DOHH2 (cell line): ENCODE measurements at regions not wholly inside any gene's neighbourhood (a gene's known extent, or its start where the extent isn't known, plus 50 kb on each side); places are given as distances from the start of the nearest gene placed in this dataset.

Source experiments
- H3F3A ChIP-seq: fragments of 200-600 bp; sonication (generic), shearing (Covaris generic); 2 replicates; pipeline ENCODE4 v1.6.0; 2016; ENCODE audit warnings: antibody characterized with exemption, mild to moderate bottlenecking; ENCODE audit not compliant: control insufficient read depth, insufficient read depth
- H3K27ac ChIP-seq: fragments of 200-600 bp; sonication (generic); 2 replicates; pipeline ENCODE4 v1.5.1; 2014; ENCODE audit warnings: low read depth, mild to moderate bottlenecking, low read length, moderate library complexity
- H3K27me3 ChIP-seq: fragments of 200-600 bp; sonication (generic); 2 replicates; pipeline ENCODE4 v1.6.1; 2014; ENCODE audit warnings: mild to moderate bottlenecking, low read length, mixed read lengths; ENCODE audit not compliant: control insufficient read depth
- H3K36me3 ChIP-seq: fragments of 200-600 bp; sonication (generic); 2 replicates; pipeline ENCODE4 v1.6.1; 2014; ENCODE audit warnings: mild to moderate bottlenecking, low read length, moderate library complexity, mixed read lengths; ENCODE audit not compliant: control insufficient read depth
- H3K4me1 ChIP-seq: fragments of 200-600 bp; sonication (generic); 2 replicates; pipeline ENCODE4 v1.6.1; 2014; ENCODE audit warnings: mild to moderate bottlenecking, low read length, mixed read lengths; ENCODE audit not compliant: control insufficient read depth
- H3K4me2 ChIP-seq: fragments of 200-600 bp; sonication (generic); 2 replicates; pipeline ENCODE4 v1.6.0; 2014; ENCODE audit warnings: mild to moderate bottlenecking, low read length, moderate library complexity
- H3K4me3 ChIP-seq: fragments of 200-600 bp; sonication (generic); 2 replicates; pipeline ENCODE4 v1.5.1; 2014; ENCODE audit warnings: mild to moderate bottlenecking, low read length, mixed read lengths
- H3K79me2 ChIP-seq: fragments of 200-600 bp; sonication (generic); 2 replicates; pipeline ENCODE4 v1.6.1; 2014; ENCODE audit warnings: mild to moderate bottlenecking, low read length, mixed read lengths; ENCODE audit not compliant: control insufficient read depth
- H3K9me2 ChIP-seq: fragments of 200-600 bp; sonication (generic); replicated peaks from 2 replicates; pipeline ENCODE4 v1.6.1; 2014; ENCODE audit warnings: mild to moderate bottlenecking, low read length, mixed read lengths; ENCODE audit not compliant: control insufficient read depth
- H3K9me3 ChIP-seq: fragments of 200-600 bp; sonication (generic); 2 replicates; pipeline ENCODE4 v1.6.1; 2014; ENCODE audit warnings: antibody characterized with exemption, low read length, mixed read lengths; ENCODE audit not compliant: control insufficient read depth, insufficient read depth
- H4K20me1 ChIP-seq: fragments of 200-600 bp; sonication (generic); 2 replicates; pipeline ENCODE4 v1.6.0; 2014; ENCODE audit warnings: low read depth, mild to moderate bottlenecking, antibody characterized with exemption, low read length, moderate library complexity; ENCODE audit not compliant: control insufficient read depth, insufficient read depth
- EZH2phosphoT487 ChIP-seq: fragments of 200-600 bp; sonication (generic); IDR thresholded peaks from 2 replicates; pipeline ENCODE4 v1.6.1; 2017; ENCODE audit warnings: borderline replicate concordance, mild to moderate bottlenecking, antibody characterized with exemption, low read length, moderate library complexity, mixed read lengths
- TF ChIP-seq, protein P1 (sequence below): fragments of 200-600 bp; sonication (generic); IDR thresholded peaks from one replicate; pipeline ENCODE4 v1.5.1; 2014; ENCODE audit warnings: antibody characterized with exemption, mild to moderate bottlenecking, low read depth, low read length; ENCODE audit not compliant: poor library complexity, severe bottlenecking

DNA sequence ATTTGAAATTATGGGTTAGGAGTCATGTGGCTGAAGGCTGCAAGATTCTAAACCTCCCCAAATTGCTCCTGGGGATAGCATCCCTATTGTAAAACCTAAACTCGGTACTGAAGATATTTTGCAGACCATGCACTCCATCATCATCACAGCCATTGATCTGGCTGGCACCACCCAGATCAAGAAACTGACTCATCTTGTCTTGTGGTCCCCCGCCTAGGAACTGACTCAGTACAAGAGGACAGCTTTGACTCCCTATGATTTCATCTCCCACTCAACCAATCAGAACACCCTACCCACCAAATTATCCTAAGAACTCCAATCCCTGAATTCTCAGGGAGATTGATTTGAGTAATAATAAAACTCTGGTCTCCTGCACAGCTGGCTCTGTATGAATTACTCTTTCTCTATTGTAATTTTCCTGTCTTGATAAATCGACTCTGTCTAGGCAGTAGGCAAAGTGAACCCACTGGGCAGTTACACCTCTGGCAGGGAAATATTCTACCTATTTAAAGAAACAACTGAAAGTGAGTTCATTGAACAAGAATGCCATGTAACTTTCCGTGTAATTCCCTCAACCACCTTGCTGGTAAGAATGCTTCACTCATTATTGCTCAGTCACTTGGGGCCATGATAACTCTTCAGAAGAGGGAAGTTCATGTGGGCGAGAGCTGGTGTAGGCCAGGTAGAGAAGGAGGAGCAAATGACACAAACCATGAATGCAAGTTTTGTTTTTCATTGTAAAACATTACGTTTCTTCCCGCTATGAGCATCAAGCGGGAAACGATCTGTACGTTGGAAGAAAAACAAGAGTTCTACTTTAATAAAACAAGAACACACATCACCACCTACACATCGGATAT lies 602.9 kb upstream of the ARID1B start:
- H3K4me1 ChIP-seq, result no peaks in the 10 kb centered on the region
- H3K36me3 ChIP-seq, result no peaks in the 10 kb centered on the region
- H3K79me2 ChIP-seq, result no peaks in the 10 kb centered on the region
- TF ChIP-seq, protein P1, sequence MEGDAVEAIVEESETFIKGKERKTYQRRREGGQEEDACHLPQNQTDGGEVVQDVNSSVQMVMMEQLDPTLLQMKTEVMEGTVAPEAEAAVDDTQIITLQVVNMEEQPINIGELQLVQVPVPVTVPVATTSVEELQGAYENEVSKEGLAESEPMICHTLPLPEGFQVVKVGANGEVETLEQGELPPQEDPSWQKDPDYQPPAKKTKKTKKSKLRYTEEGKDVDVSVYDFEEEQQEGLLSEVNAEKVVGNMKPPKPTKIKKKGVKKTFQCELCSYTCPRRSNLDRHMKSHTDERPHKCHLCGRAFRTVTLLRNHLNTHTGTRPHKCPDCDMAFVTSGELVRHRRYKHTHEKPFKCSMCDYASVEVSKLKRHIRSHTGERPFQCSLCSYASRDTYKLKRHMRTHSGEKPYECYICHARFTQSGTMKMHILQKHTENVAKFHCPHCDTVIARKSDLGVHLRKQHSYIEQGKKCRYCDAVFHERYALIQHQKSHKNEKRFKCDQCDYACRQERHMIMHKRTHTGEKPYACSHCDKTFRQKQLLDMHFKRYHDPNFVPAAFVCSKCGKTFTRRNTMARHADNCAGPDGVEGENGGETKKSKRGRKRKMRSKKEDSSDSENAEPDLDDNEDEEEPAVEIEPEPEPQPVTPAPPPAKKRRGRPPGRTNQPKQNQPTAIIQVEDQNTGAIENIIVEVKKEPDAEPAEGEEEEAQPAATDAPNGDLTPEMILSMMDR, result no peak
- TF ChIP-seq EZH2phosphoT487, result no peak
- no peaks in the 10 kb centered on the region for H3K9me3 ChIP-seq
- H3K27me3 ChIP-seq, result no peaks in the 10 kb centered on the region
- no peak overlapping the region for H3K27ac ChIP-seq
- no peaks in the 10 kb centered on the region for H3F3A ChIP-seq
- no peaks in the 10 kb centered on the region for H3K9me2 ChIP-seq
- no peak overlapping the region for H3K4me2 ChIP-seq
- no peaks in the 10 kb centered on the region for H4K20me1 ChIP-seq
- no peak overlapping the region for H3K4me3 ChIP-seq

DNA sequence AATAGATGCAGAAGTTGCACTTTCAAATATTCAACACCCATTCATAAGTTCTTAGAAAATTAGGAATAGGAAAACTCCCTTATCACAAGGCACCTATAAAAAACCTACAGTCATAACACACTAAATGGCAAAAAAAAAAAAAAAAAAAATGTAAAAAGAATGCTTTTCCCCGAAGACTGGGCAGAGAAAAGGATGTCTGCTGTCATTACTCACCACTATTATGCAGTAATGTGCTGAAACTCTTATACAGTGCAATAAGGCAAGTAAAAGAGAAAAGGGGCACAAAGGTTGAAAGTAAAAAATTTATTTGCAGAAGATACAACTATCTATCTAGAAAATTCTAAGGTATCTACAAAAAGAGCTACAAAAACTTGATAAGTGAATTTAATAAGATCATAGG lies 607.8 kb upstream of the ARID1B start:
- Histone ChIP-seq H4K20me1 (no peaks in the 10 kb centered on the region), H3K9me3 (no peaks in the 10 kb centered on the region), H3K27ac (no peak overlapping the region), H3K4me1 (no peaks in the 10 kb centered on the region), H3K79me2 (no peaks in the 10 kb centered on the region), H3F3A (no peaks in the 10 kb centered on the region), H3K36me3 (no peaks in the 10 kb centered on the region), H3K9me2 (no peaks in the 10 kb centered on the region), H3K4me2 (no peak overlapping the region), H3K27me3 (no peaks in the 10 kb centered on the region), H3K4me3 (no peak overlapping the region)
- TF ChIP-seq EZH2phosphoT487, result no peak
- TF ChIP-seq, protein P1, result no peak

DNA sequence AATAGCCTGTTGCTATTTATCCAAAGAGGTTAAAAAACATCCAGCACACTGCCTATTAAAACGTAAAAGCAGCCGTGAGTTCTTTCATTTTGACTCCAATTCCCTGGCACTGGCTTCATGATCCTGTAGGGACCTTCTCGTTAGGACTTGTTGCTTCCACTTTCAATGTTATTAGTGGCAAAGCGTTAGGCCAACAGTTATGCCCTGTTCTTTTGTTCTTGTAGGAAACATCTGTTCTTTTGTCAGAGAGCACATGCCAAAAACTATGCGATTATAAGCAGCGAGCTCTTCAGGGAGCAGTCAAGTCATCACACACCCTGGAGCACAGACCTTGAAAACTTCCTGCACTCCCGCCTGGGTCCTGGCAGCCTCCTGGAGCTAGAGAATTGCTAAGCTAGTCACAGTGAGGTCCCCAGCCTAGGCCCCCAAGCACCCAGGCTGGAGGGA lies 609.5 kb upstream of the ARID1B start:
- H3K27me3 ChIP-seq, result no peaks in the 10 kb centered on the region
- no peak overlapping the region for H3K4me2 ChIP-seq
- TF ChIP-seq, protein P1, result no peak
- TF ChIP-seq EZH2phosphoT487, result no peak
- H3F3A ChIP-seq, result no peaks in the 10 kb centered on the region
- no peak overlapping the region for H3K27ac ChIP-seq
- H3K4me1 ChIP-seq, result peaks cover 9% of the 10 kb centered on the region
- no peaks in the 10 kb centered on the region for H3K9me2 ChIP-seq
- no peaks in the 10 kb centered on the region for H3K9me3 ChIP-seq
- no peaks in the 10 kb centered on the region for H3K79me2 ChIP-seq
- no peaks in the 10 kb centered on the region for H4K20me1 ChIP-seq
- H3K4me3 ChIP-seq, result no peak overlapping the region
- no peaks in the 10 kb centered on the region for H3K36me3 ChIP-seq
